GM23338 (cell line): ENCODE measurements at regions not wholly inside any gene's neighbourhood (a gene's known extent, or its start where the extent isn't known, plus 50 kb on each side); places are given as distances from the start of the nearest gene placed in this dataset.

Experiments used
- ATAC-seq: fragments of 200-7000 bp; cut with Tn5 transposase; 3 replicates; pipeline ENCODE4 v1.9.1; 2020
- DNase-seq: peaks from one replicate; pipeline ENCODE4 v3.0.0-alpha.2; 2015; ENCODE audit warnings: low spot score
- H2AFZ ChIP-seq: fragments of 200-600 bp; sonication (generic); 2 replicates; pipeline ENCODE4 v1.8.0; 2016; ENCODE audit warnings: antibody characterized with exemption, mild to moderate bottlenecking, moderate library complexity
- H3F3A ChIP-seq: fragments of 200-600 bp; sonication (generic); replicated peaks from 2 replicates; pipeline ENCODE4 v1.8.0; 2017; ENCODE audit warnings: antibody characterized with exemption, mixed run types, low read depth
- H3K27ac ChIP-seq: fragments of 200-600 bp; sonication (generic); 2 replicates; pipeline ENCODE4 v1.6.1; 2016; ENCODE audit warnings: low read depth
- H3K27me3 ChIP-seq: fragments of 200-600 bp; sonication (generic); 2 replicates; pipeline ENCODE4 v1.8.0; 2016; ENCODE audit warnings: mild to moderate bottlenecking, mixed run types, moderate library complexity; ENCODE audit not compliant: insufficient read depth
- H3K36me3 ChIP-seq: fragments of 200-600 bp; sonication (generic); 2 replicates; pipeline ENCODE4 v1.8.0; 2016; ENCODE audit warnings: mild to moderate bottlenecking; ENCODE audit not compliant: insufficient read depth
- H3K4me1 ChIP-seq: fragments of 200-600 bp; sonication (generic); 2 replicates; pipeline ENCODE4 v1.8.0; 2016; ENCODE audit warnings: mild to moderate bottlenecking, moderate library complexity; ENCODE audit not compliant: insufficient read depth
- H3K4me2 ChIP-seq: fragments of 200-600 bp; sonication (generic); 2 replicates; pipeline ENCODE4 v1.7.1; 2017; ENCODE audit warnings: mixed run types
- H3K4me3 ChIP-seq: fragments of 200-600 bp; sonication (generic); 2 replicates; pipeline ENCODE4 v1.6.1; 2016; ENCODE audit warnings: mixed run types
- H3K79me2 ChIP-seq: fragments of 200-600 bp; sonication (generic); replicated peaks from 2 replicates; pipeline ENCODE4 v1.8.0; 2017; ENCODE audit warnings: mild to moderate bottlenecking; ENCODE audit not compliant: insufficient read depth
- H3K9me2 ChIP-seq: fragments of 200-600 bp; sonication (generic); 2 replicates; pipeline ENCODE4 v1.8.0; 2017; ENCODE audit not compliant: insufficient read depth
- H4K20me1 ChIP-seq: fragments of 200-600 bp; sonication (generic); replicated peaks from 2 replicates; pipeline ENCODE4 v1.8.0; 2017; ENCODE audit warnings: mild to moderate bottlenecking; ENCODE audit not compliant: insufficient read depth
- H3K27ac Mint-ChIP-seq: 2 replicates; pipeline ENCODE4 v1.8.0; 2020; ENCODE audit warnings: inconsistent platforms, mild to moderate bottlenecking, moderate library complexity, mixed read lengths
- H3K27me3 Mint-ChIP-seq: 3 replicates; pipeline ENCODE4 v1.8.0; 2022; ENCODE audit warnings: low read depth, mild to moderate bottlenecking, moderate library complexity, mixed read lengths, inconsistent platforms; ENCODE audit not compliant: insufficient read depth, poor library complexity
- H3K36me3 Mint-ChIP-seq: 3 replicates; pipeline ENCODE4 v1.8.0; 2021; ENCODE audit warnings: low read depth, mild to moderate bottlenecking, inconsistent platforms, moderate library complexity, mixed read lengths
- H3K4me1 Mint-ChIP-seq: 3 replicates; pipeline ENCODE4 v1.8.0; 2020; ENCODE audit warnings: mild to moderate bottlenecking, inconsistent platforms, mixed read lengths
- H3K4me3 Mint-ChIP-seq: 3 replicates; pipeline ENCODE4 v1.8.0; 2021; ENCODE audit warnings: moderate library complexity, mild to moderate bottlenecking, inconsistent platforms, mixed read lengths
- H3K9me3 Mint-ChIP-seq: 3 replicates; pipeline ENCODE4 v1.8.0; 2020; ENCODE audit warnings: moderate library complexity, mild to moderate bottlenecking, inconsistent platforms, mixed read lengths
- CREB1 ChIP-seq: fragments of 250-450 bp; sonication (Bioruptor Pico); IDR thresholded peaks from 2 replicates; pipeline ENCODE4 v1.5.0; 2020; ENCODE audit warnings: low read depth, mild to moderate bottlenecking, moderate library complexity
- CTCF ChIP-seq, 2 experiments: fragments of 200-600 bp in 1 of 2; sonication (generic) in 1 of 2; conservative IDR thresholded peaks; 2 replicates each; pipeline versions ENCODE4 v1.5.1 to v1.6.1; 2016 to 2017; ENCODE audit warnings: antibody characterized with exemption in 2 of 2, low read depth in 2 of 2, mild to moderate bottlenecking in 2 of 2, moderate library complexity in 1 of 2
- ETS1 ChIP-seq: IDR thresholded peaks from 2 replicates; pipeline ENCODE4 v1.6.1; 2016; ENCODE audit warnings: antibody characterized with exemption
- EZH2 ChIP-seq: fragments of 200-600 bp; sonication (generic); IDR thresholded peaks from one replicate; pipeline ENCODE4 v1.8.0; 2017; ENCODE audit warnings: antibody characterized with exemption, mild to moderate bottlenecking, low read depth; ENCODE audit not compliant: unreplicated experiment
- EZH2phosphoT487 ChIP-seq: fragments of 200-600 bp; sonication (generic); IDR thresholded peaks from one replicate; pipeline ENCODE4 v1.8.1; 2018; ENCODE audit warnings: antibody characterized with exemption; ENCODE audit not compliant: unreplicated experiment
- JUNB ChIP-seq: IDR thresholded peaks from one replicate; pipeline ENCODE4 v1.6.1; 2016; ENCODE audit warnings: antibody characterized with exemption; ENCODE audit not compliant: unreplicated experiment
- POLR2AphosphoS5 ChIP-seq: IDR thresholded peaks from 2 replicates; pipeline ENCODE4 v1.6.1; 2016; ENCODE audit warnings: antibody characterized with exemption, low read depth
- REST ChIP-seq: IDR thresholded peaks from one replicate; pipeline ENCODE4 v1.6.1; 2018; ENCODE audit warnings: antibody characterized with exemption; ENCODE audit not compliant: unreplicated experiment
- ZNF331 ChIP-seq: fragments of 250-450 bp; sonication (Bioruptor Pico); IDR thresholded peaks from 2 replicates; pipeline ENCODE4 v1.5.0; 2020; ENCODE audit warnings: low read depth, mild to moderate bottlenecking, moderate library complexity

- no peak for ATAC-seq
- H3K27ac ChIP-seq = no peak overlapping the region
- 0 out of 2 replicates have a peak, but pooled peaks cover 12% of the 10 kb centered on the region for H3K4me1 ChIP-seq
- no peak for TF ChIP-seq REST
- H3K36me3 ChIP-seq = no peaks in the 10 kb centered on the region
- no peak overlapping the region for H2AFZ ChIP-seq
- H3K9me2 ChIP-seq = 0 out of 2 replicates have a peak, but pooled peaks cover 4% of the 10 kb centered on the region
- H3K4me1 Mint-ChIP-seq = peaks cover 11% of the 10 kb centered on the region
- H3K4me3 Mint-ChIP-seq = no peak overlapping the region
- H3K4me2 ChIP-seq = no peak overlapping the region
- no peaks in the 10 kb centered on the region for H3F3A ChIP-seq
- no peaks in the 10 kb centered on the region for H3K79me2 ChIP-seq
- H3K27me3 Mint-ChIP-seq = no peaks in the 10 kb centered on the region
- DNase-seq = no peak
- no peaks in the 10 kb centered on the region for H3K27me3 ChIP-seq
- H3K27ac Mint-ChIP-seq = no peak overlapping the region
- no peaks in the 10 kb centered on the region for H4K20me1 ChIP-seq
- peaks cover 9% of the 10 kb centered on the region; the same call in 2 of the 3 replicates for H3K9me3 Mint-ChIP-seq
- H3K36me3 Mint-ChIP-seq = peaks cover 4% of the 10 kb centered on the region; the same call in 2 of the 3 replicates
- H3K4me3 ChIP-seq = no peak overlapping the region
Measured at GRCh38 chr6:148183776-148184175, 158.9 kb upstream of the SASH1 start.

GRCh38 chr6:148186916-148187315, 155.7 kb upstream of the SASH1 start:
- no peak for ATAC-seq
- TF ChIP-seq ETS1 (no peak), ZNF331 (no peak), EZH2 (no peak), CTCF (conservative IDR thresholded peaks at IDR 0.05; ENCODE audit: low read depth in 2 of 2) (no peak), EZH2phosphoT487 (no peak), CREB1 (no peak), JUNB (no peak), POLR2AphosphoS5 (no peak)

More at GRCh38 chr6:148186916-148187315, 155.7 kb upstream of the SASH1 start:
- no peak for DNase-seq
- H3K27me3 Mint-ChIP-seq = no peaks in the 10 kb centered on the region
- H3K27ac Mint-ChIP-seq = no peak overlapping the region
- no peaks in the 10 kb centered on the region for H3K36me3 Mint-ChIP-seq
- no peak overlapping the region for H3K4me2 ChIP-seq
- H4K20me1 ChIP-seq = no peaks in the 10 kb centered on the region
- no peaks in the 10 kb centered on the region for H3K36me3 ChIP-seq
- H3F3A ChIP-seq = no peaks in the 10 kb centered on the region
- H3K4me3 Mint-ChIP-seq = no peak overlapping the region
- H3K27me3 ChIP-seq = no peaks in the 10 kb centered on the region
- H3K4me1 ChIP-seq = no peaks in the 10 kb centered on the region
- H2AFZ ChIP-seq = no peak overlapping the region
- H3K9me3 Mint-ChIP-seq = no peaks in the 10 kb centered on the region
- no peaks in the 10 kb centered on the region for H3K9me2 ChIP-seq
- H3K4me3 ChIP-seq = no peak overlapping the region
- H3K79me2 ChIP-seq = no peaks in the 10 kb centered on the region
- peaks cover 3% of the 10 kb centered on the region; the same call in 1 of the 3 replicates for H3K4me1 Mint-ChIP-seq
- H3K27ac ChIP-seq = no peak overlapping the region
